Endothelial cell of umbilical vein (primary cell): ENCODE measurements at regions not wholly inside any gene's neighbourhood (a gene's known extent, or its start where the extent isn't known, plus 50 kb on each side); places are given as distances from the start of the nearest gene placed in this dataset.

Source experiments
- CTCF ChIP-seq, 2 donors: IDR thresholded peaks; 1 replicate in 1 of 2; 2 replicates in 1 of 2; pipeline ENCODE4 v1.5.1; 2011; ENCODE audit warnings: low read length in 2 of 2, mild to moderate bottlenecking in 2 of 2, moderate library complexity in 2 of 2, control low read depth in 1 of 2, inconsistent platforms in 1 of 2, low read depth in 1 of 2; ENCODE audit not compliant: insufficient read depth in 1 of 2; ENCODE audit errors: extremely low read depth in 1 of 2
- EZH2 ChIP-seq: IDR thresholded peaks from 2 replicates; pipeline ENCODE4 v1.6.1; 2012; ENCODE audit warnings: borderline replicate concordance, low read depth, mild to moderate bottlenecking, moderate library complexity, low read length, inconsistent platforms; ENCODE audit not compliant: severe bottlenecking
- GATA2 ChIP-seq: IDR thresholded peaks from 2 replicates; pipeline ENCODE4 v1.7.0; 2011; ENCODE audit warnings: low read depth, mild to moderate bottlenecking, moderate library complexity, mixed read lengths, low read length; ENCODE audit not compliant: insufficient read length, insufficient read depth
- POLR2A ChIP-seq: IDR thresholded peaks from 2 replicates; pipeline ENCODE4 v1.6.1; 2012; ENCODE audit warnings: low read depth, mild to moderate bottlenecking, control low read depth, low read length
- POLR2AphosphoS5 ChIP-seq: IDR thresholded peaks from 2 replicates; pipeline ENCODE4 v1.6.1; 2012; ENCODE audit warnings: low read depth, mild to moderate bottlenecking, control low read depth, low read length, moderate library complexity; ENCODE audit not compliant: insufficient read depth

GRCh38 chr17:77565166-77565565 lies 393.3 kb upstream of the TNRC6C start:
- no peak for TF ChIP-seq CTCF (IDR thresholded peaks at IDR 0.05; ENCODE audit: extremely low read depth in 1 of 2, insufficient read depth in 1 of 2, low read depth in 1 of 2, low read length in 2 of 2)
- TF ChIP-seq POLR2AphosphoS5: no peak
- no peak for TF ChIP-seq EZH2
- TF ChIP-seq POLR2A: no peak
- no peak for TF ChIP-seq GATA2
